Glutamatergic neuron (in vitro differentiated cells): ENCODE measurements at regions not wholly inside any gene's neighbourhood (a gene's known extent, or its start where the extent isn't known, plus 50 kb on each side); places are given as distances from the start of the nearest gene placed in this dataset.

Source experiments
- DNase-seq: peaks from one replicate; pipeline ENCODE4 v3.0.0; 2022
- H3K27ac Mint-ChIP-seq: one replicate; pipeline ENCODE4 v1.8.0; 2020; ENCODE audit warnings: mild to moderate bottlenecking, mixed read lengths, inconsistent platforms; ENCODE audit not compliant: unreplicated experiment
- H3K27me3 Mint-ChIP-seq: one replicate; pipeline ENCODE4 v1.8.0; 2020; ENCODE audit warnings: mild to moderate bottlenecking, moderate library complexity, mixed read lengths, inconsistent platforms; ENCODE audit not compliant: unreplicated experiment
- H3K36me3 Mint-ChIP-seq: one replicate; pipeline ENCODE4 v1.8.0; 2020; ENCODE audit warnings: mild to moderate bottlenecking, mixed read lengths, inconsistent platforms; ENCODE audit not compliant: unreplicated experiment
- H3K4me1 Mint-ChIP-seq: one replicate; pipeline ENCODE4 v1.8.0; 2020; ENCODE audit warnings: mild to moderate bottlenecking, low read depth, mixed read lengths, inconsistent platforms; ENCODE audit not compliant: unreplicated experiment
- H3K4me3 Mint-ChIP-seq: one replicate; pipeline ENCODE4 v1.8.0; 2020; ENCODE audit warnings: mild to moderate bottlenecking, mixed read lengths, inconsistent platforms; ENCODE audit not compliant: unreplicated experiment
- H3K9me3 Mint-ChIP-seq: one replicate; pipeline ENCODE4 v1.8.0; 2020; ENCODE audit warnings: mild to moderate bottlenecking, moderate library complexity, mixed read lengths, inconsistent platforms; ENCODE audit not compliant: unreplicated experiment
- TF ChIP-seq, protein P1 (sequence below): fragments of 200-600 bp; sonication (generic); IDR thresholded peaks from one replicate; pipeline ENCODE4 v1.5.0; 2021; ENCODE audit not compliant: partially characterized antibody, unreplicated experiment

DNA sequence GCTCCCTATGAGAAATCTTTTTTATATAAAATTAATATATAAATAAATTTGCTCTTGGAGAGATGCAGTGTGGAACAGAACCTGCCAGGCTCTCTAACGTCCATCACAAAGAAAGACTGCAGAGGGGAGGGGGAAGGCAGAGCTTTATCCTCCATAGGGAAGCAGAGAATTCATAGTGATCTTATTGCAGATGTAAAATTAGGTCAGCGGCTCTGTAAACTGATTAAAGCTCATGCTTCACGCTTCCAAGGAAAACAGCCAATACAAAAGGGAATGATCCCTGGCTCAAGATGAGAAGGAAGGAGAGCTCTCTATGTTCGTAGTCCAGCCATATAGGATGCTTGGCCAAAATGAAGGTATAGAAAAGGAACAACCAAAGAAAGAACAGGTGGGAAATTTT, 532.3 kb upstream of the PSMD7 start:
- TF ChIP-seq, protein P1, sequence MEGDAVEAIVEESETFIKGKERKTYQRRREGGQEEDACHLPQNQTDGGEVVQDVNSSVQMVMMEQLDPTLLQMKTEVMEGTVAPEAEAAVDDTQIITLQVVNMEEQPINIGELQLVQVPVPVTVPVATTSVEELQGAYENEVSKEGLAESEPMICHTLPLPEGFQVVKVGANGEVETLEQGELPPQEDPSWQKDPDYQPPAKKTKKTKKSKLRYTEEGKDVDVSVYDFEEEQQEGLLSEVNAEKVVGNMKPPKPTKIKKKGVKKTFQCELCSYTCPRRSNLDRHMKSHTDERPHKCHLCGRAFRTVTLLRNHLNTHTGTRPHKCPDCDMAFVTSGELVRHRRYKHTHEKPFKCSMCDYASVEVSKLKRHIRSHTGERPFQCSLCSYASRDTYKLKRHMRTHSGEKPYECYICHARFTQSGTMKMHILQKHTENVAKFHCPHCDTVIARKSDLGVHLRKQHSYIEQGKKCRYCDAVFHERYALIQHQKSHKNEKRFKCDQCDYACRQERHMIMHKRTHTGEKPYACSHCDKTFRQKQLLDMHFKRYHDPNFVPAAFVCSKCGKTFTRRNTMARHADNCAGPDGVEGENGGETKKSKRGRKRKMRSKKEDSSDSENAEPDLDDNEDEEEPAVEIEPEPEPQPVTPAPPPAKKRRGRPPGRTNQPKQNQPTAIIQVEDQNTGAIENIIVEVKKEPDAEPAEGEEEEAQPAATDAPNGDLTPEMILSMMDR = no peak
- Mint-ChIP-seq H3K27ac (no peak overlapping the region), H3K4me3 (no peak overlapping the region), H3K4me1 (peaks cover 3% of the 10 kb centered on the region), H3K27me3 (no peaks in the 10 kb centered on the region), H3K36me3 (no peaks in the 10 kb centered on the region), H3K9me3 (peaks cover 6% of the 10 kb centered on the region)
- DNase-seq = no peak

DNA sequence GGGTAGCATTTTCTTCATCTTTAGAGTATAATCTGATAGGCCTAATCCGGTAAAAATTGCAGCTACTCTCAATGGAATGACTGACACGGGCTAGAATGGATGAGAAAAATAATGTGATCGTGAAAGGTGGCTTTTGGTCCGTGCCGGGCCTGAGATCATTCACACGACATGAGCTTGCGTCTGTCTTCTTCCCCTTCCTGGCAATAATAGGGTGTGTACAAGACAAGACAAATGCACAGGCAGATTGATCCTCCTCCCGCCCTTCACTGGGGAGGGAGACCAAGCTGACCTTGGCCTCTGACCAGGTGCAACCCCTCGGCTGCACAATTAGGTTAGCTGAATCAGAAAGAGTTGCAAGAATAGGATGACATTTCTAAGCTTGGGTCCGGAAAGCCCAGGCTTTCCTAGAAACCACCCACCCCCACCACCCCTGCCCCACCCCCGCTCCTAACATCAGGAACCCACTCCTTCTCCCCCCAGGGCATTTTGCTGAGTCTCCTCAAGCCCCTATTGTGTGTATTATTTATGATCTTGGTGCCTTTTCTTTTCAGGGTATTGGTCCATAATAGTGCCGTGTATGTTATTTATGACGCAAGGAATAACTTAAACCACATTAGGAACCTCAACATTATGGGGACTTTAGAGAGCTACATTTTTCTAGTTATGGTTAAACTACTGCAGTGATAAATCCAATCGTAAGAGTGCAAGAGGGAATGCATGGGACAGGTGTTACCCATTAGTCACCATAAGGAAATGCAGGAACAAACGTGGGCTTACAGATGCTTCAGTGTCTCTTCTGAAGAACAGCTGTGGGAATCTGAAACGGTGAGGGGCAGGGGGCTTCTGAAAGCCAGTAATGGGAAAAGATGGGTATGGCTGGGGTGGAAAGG, 540.1 kb upstream of the PSMD7 start:
- H3K36me3 Mint-ChIP-seq = peaks cover 8% of the 10 kb centered on the region
- H3K27ac Mint-ChIP-seq = no peak overlapping the region
- DNase-seq = no peak
- peaks cover 3% of the 10 kb centered on the region for H3K9me3 Mint-ChIP-seq
- no peak overlapping the region for H3K4me3 Mint-ChIP-seq
- peaks cover 4% of the 10 kb centered on the region for H3K27me3 Mint-ChIP-seq
- TF ChIP-seq, protein P1 = no peak
- peaks cover 11% of the 10 kb centered on the region for H3K4me1 Mint-ChIP-seq

DNA sequence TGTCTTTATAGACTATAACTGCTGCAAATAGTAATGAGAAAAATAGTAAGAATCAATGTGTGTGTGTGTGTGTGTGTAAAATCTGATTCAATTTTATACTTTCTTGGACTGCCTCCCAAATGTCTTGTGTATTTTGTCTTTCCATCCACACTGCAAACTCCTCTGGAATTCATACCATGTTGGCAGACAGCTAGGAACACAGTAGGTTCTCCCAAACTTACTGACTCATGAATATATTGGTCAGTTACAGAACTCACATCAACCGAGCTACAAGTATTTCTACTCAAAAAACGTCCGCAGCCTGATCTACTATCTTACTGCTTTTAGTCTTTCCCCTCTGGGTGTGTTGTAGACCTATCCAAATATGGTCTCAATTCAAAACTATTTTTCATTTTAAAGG, 542.7 kb upstream of the PSMD7 start:
- H3K36me3 Mint-ChIP-seq = peaks cover 4% of the 10 kb centered on the region

DNA sequence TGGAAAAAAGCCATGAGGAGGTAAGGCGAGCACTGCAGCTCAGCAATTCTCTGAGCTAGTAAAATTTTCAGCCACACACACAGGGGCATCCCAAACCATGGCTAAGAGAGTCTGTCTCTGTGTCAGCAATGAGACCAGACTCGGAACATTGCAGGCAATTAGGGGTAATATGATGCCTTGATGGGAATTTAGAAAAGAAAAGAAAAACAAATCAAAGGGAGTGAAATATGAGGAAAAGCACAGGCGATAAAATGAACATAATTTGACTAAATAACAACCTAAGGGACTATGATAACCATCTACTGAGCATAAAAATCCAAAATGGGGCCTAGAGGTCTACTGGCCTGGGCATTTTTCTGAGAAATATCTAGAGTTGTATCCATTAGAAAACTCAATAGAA, 546.0 kb upstream of the PSMD7 start:
- no peaks in the 10 kb centered on the region for H3K36me3 Mint-ChIP-seq
- H3K27me3 Mint-ChIP-seq = no peaks in the 10 kb centered on the region
- peaks cover 1% of the 10 kb centered on the region for H3K4me1 Mint-ChIP-seq
- H3K9me3 Mint-ChIP-seq = peaks cover 1% of the 10 kb centered on the region
- no peak overlapping the region for H3K4me3 Mint-ChIP-seq
- no peak for DNase-seq
- no peak overlapping the region for H3K27ac Mint-ChIP-seq
- TF ChIP-seq, protein P1 = no peak

More for the DNA sequence above, 542.7 kb upstream of the PSMD7 start:
- H3K27me3 Mint-ChIP-seq = peaks cover 4% of the 10 kb centered on the region
- H3K9me3 Mint-ChIP-seq = peaks cover 1% of the 10 kb centered on the region
- DNase-seq = no peak
- no peak overlapping the region for H3K27ac Mint-ChIP-seq
- TF ChIP-seq, protein P1 = no peak
- H3K4me1 Mint-ChIP-seq = peaks cover 13% of the 10 kb centered on the region
- H3K4me3 Mint-ChIP-seq = no peak overlapping the region

DNA sequence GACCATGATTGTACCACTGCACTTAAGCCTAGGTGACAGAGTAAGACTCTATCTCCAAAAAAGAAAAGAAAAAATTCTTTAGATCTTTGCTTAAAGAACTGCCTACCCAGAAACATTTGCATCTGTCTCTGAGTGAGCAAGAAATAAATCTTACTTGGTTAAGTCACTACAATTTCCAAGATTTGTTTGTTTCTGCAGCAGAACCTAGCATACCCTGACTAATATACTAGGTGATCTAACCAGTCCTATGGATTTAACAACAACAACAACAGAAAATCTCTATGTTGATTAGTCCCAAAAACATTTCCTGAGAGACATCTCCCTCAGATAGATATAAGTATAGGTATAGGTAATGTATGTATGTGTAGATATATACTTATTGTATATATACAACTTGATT, 549.3 kb upstream of the PSMD7 start:
- Mint-ChIP-seq H3K4me3 (no peak overlapping the region), H3K4me1 (peaks cover 1% of the 10 kb centered on the region), H3K27ac (no peak overlapping the region), H3K9me3 (peaks cover 1% of the 10 kb centered on the region), H3K27me3 (no peaks in the 10 kb centered on the region), H3K36me3 (no peaks in the 10 kb centered on the region)
- TF ChIP-seq, protein P1 = no peak
- no peak for DNase-seq
